Astrocyte (in vitro differentiated cells and primary cell): ENCODE measurements at regions not wholly inside any gene's neighbourhood (a gene's known extent, or its start where the extent isn't known, plus 50 kb on each side); places are given as distances from the start of the nearest gene placed in this dataset.

Experiments
- CTCF ChIP-seq: IDR thresholded peaks from 2 replicates; pipeline ENCODE4 v1.5.1; 2011; ENCODE audit warnings: low read depth, mild to moderate bottlenecking, inconsistent platforms, low read length, moderate library complexity; ENCODE audit not compliant: insufficient read depth
- EZH2 ChIP-seq: IDR thresholded peaks from 2 replicates; pipeline ENCODE4 v1.6.1; 2012; ENCODE audit warnings: mild to moderate bottlenecking, low read length, inconsistent platforms; ENCODE audit not compliant: insufficient read depth

GRCh38 chr15:61364871-61365270, 135.8 kb upstream of the RORA start:
- TF ChIP-seq CTCF (no peak), EZH2 (no peak)
